Activated CD4-positive, alpha-beta T cell treated with anti-CD3 and anti-CD28 coated beads, Interleukin-2, amount 50 U/mL, for 16 hours (primary cell): ENCODE measurements at regions not wholly inside any gene's neighbourhood (a gene's known extent, or its start where the extent isn't known, plus 50 kb on each side); places are given as distances from the start of the nearest gene placed in this dataset.
"Not testable (repeated sequence)": the region's sequence is repeated elsewhere in the genome, so short reads cannot be mapped to it uniquely, and the experiment has no call there.

Experiments
- DNase-seq: peaks from one replicate; pipeline ENCODE4 v3.0.0-alpha.2; 2020

DNA sequence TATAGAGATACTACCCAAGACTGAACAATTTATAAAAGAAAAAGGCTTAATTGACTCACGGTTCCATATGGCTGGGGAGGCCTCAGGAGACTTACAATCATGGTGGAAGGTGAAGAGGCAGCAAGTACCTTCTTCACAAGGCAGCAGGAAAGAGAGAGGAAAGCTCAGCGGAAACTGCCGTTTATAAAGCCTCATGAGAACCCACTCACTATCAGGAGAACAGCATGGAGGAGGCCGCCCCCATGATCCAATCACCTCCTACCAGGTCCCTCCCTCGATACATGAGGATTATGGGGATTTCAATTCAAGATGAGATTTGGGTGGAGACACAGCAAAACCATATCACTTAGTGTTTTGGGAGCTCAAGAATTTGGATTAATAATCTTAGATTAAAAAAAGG lies 240.2 kb downstream of the UACA start:
- DNase-seq, result no peak

DNA sequence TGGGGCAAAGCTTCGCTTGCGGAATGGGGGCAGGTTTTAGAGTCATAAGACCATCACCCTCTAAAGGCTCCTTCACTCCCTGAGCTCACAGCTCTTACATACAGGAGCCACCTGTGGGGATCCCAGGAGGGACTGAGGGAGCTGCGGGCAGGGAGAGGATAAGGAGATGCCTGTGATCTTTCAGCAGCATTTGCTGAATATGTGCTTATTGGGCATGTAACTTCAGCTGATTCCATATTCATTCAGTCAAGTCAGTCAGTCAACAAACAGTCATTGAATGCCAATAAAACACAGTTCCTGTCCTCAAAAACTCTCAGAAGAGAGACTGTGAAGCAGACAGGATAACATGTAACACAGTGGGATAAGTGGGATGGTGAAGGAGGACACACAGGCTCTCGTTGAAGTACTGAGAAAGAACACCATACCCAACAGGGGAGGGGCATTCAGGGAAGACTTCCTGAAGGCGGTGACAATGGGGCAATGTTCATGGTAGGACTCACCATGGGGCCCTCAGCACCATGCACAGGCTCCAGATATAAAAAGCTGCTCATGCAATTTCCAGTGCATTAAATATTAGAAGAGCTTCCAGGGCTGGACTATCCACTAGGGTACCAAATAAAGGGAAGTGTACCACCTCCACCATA lies 240.9 kb downstream of the UACA start:
- DNase-seq, result no peak

DNA sequence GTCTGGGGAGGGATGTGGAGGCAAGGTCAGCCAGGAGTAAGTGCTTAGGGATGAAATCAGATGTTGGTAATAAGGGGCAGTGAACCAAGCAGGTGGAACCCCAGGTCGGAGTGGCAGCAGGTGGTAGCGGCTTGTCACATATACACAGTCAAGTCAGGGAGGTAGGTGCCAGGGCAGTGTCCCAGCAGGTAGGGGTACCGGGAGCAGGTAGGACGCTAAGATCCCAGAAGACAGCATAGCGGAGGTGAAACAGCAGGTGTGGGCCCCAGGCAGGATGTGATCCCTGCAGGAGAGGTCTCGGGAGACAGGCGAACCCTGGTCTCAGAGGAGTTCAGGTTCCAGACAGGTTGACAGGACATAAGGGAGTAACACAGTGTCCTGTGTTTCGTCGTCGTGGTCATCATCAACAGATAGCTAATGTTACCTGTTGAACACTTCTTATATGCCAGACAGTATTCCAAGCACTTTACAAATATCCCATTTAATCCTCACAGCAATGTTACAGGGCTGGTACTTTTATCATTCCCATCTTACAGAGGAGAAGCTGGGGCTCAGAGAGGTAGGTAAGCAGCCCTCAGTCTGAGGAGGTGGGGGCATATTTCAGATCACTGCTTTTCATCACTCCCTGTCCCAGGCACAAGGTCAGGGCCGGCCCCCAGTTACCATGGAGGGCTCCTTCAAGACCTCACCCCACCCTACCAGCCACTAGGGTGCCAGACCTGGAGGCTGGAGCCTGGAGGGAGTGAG lies 241.6 kb downstream of the UACA start:
- no peak for DNase-seq

DNA sequence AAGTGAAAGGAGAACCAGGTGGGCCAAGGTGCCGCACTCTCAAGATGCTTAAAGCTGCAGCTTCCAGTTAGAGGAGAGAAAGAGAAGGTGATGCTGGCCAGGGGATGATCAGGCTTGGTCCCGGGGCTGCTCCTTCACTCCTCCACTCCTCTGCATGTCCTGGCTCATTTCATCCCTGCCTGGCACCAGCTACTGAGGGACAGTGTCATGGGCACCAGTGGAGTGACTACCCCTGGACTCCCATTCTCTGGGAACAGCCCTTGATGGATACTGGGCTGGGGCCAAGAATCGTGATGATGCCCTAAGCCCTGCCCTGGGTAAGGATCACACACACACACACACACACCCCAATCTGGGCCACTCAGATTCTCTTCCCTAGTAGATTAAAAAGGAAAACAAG lies 243.7 kb downstream of the UACA start:
- DNase-seq, result no peak

DNA sequence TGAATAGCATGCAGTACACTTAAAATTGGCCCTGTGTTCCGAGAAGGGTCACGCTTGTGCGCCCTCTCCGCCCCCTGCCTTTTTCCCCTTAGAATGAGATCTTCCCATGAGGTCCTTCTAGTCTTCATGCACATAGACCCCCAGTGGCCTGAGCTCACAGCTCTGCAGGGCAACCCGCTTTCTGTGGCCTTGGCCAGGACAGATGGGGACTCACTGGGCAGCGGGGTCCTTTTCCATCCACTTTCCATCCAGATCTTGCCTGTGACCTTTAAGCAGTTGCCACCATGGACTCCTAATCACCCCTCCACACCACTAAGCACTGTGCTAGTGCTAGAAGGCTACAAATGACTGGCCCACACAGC lies 244.4 kb downstream of the UACA start:
- DNase-seq, result no peak

DNA sequence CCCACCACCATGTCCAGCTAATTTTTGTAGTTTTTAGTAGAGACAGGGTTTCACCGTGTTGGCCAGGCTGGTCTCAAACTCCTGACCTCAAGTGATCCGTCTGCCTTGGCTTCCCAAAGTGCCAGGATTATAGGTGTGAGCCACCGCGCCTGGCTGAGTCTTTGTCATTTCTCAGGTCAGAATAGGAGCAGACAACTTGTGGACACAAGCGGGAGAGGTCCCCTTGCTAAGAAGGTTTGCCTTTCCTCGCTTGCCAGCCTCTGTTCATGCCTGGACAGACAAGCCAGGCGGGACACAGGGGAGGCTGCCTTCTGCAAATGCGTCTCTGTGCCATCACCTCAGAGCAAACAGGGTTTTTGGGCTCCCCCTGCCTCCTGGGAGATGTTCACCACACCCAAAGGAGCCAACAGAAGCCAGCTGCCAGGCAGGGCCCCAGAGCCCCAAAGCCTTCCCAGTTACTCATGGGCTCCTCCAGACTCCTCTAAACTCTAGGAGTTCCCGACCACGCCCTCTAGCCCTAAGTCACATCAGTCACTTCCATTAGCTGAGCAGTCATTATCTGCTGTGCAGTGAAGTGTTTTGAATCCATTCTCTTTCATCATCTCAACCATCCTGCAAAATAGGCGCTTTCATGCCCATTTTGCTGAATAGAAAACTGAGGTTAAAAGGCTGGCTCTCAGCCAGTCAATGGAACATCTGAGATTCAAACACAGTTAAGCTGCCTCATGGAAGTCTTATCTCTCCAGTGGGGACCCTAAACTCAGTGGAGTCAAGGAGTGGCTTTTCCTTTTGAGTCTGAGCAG lies 245.0 kb downstream of the UACA start:
- no peak for DNase-seq

DNA sequence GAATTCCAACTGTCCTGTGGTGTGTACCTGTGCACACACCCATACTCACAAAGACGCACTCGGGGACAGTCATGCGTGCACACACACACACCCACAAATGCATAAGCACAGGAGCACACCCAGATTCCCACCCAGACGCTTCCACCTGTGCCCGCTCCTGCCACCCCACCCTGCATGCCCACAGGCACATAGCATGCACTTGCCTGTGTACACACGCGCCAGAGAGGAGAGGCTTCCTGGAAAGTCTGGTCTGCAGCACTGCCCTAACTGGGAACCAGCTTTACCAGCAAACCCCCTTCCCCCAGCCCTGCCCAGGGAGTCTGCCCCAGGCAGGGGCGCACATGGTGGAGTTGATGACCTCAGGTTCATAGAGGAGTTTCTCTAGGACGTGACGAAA lies 246.2 kb downstream of the UACA start:
- DNase-seq, result no peak

DNA sequence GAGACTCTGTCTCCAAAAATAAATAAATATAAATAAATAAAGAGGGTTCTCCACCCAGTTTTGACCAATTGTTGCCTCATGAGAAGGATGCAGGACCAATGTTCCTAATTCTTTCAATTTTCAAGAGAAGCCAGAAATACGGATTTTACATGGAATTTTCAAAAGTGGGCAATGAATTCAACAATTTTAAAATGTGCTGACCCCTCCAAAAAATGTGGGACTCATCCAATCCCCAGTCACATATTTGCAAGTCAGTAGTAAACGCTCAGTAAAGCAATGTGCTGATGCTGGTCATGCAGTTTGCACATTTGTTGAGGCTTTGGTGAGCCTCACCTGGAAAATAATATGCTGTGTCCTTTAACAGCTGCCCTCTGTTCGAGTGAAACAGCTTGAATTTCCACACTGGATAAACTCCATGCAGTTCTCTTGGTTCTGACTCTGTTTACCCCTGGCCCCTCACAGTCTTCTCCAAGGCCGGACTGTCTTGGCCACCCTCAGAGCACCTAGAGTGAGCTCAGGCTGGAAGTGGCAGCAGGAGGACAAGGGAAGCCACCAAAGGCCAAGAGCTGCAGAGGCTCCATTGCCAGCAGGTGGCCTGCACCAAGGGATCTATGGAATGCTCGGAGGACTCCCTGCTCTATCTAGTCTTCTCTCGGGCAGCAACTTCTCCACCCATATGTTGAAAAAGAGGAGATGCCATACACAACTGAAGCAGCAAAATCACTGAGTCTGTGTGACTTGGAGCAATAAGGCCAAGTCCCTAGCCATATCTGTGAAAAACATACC lies 246.8 kb downstream of the UACA start:
- DNase-seq, result no peak

DNA sequence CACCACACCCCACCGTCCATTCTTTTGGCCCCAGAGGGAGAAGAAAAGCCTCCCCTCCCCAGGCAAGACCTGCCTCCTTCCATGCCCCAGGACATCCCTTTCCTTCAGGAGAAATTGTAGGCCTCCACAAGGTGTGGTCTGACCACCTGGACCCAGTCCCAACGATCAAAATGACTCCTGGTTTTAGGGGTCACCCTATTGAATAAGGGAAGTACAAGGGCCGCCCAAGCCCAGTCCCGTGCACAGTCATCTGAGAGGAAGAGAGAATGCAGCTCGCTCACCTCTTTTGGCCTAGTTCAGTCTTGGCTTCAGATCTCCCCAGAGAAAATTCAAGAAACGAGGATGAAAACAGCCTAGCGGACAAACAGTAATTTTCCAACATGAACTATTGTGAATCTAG lies 249.1 kb downstream of the UACA start:
- no peak for DNase-seq

DNA sequence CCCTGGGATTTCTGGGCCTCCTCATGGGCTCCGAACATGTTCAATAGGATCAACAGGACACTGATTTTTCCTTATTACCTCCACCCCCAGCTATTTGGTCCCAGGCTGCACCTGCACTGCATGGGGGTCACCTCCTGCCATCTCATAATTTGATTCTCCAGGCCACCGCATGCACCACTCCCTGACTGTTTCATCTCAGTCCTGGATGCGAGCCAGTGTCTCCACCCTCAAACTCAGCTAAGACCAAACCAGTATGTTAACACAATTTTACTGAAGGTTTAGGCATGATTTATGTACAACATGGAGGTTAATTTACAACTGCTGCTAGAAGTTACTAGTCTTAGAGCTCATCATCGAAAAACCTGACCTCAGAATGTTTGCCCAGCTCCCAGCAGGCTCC lies 249.5 kb downstream of the UACA start:
- DNase-seq, result no peak

DNA sequence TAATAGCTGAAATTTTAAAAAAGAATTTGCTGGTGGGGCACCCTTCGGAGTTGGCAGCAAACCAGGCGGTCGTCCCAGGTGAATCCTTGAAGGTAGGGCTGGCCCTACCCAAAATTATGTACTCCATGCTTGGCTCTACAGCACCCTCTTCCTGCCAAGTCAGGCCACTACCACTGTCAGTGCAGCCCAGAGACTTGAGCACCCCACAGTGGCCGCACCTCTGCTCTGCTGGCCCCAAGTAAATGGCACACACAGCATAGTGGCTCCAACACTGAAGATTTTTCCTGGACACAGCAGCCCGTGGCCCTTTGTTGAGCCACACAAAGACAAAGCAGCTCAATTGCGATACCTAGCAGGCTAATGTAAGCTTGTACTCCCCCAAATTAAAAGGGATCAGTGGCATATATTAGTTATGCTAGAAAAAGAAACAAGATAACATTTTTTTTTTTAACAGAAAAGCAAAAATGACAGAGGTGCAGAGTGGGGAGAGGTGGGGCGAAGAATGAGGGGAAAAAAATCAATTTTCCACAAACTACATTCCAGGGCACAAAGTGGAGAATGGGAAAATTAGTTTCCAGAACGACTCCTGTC lies 250.5 kb downstream of the UACA start:
- DNase-seq, result peak; percentile 75

DNA sequence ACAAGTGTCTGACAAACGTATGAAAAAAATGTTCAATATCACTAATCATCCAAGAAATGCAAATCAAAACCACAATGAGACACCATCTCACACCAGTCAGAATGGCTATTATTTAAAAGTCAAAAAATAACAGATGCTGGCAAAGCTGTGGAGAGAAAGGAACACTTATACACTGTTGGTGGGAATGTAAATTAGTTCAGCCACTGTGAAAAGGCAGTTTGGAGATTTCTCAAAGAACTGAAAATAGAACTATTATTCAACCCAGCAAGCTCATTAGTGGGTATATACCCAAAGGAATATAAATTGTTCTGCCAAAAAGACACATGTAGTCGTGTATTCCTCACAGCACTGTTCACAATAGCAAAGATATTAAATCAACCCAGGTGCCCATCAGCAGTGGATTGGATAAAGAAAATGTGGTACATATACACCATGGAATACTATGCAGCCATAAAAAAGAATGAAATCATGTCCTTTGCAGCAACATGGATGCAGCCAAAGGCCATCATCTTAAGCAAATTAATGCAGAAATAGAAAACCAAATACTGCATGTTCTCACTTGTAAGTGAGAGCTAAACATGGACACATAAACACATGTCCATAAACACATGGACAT lies 251.3 kb downstream of the UACA start:
- not testable (repeated sequence) for DNase-seq

DNA sequence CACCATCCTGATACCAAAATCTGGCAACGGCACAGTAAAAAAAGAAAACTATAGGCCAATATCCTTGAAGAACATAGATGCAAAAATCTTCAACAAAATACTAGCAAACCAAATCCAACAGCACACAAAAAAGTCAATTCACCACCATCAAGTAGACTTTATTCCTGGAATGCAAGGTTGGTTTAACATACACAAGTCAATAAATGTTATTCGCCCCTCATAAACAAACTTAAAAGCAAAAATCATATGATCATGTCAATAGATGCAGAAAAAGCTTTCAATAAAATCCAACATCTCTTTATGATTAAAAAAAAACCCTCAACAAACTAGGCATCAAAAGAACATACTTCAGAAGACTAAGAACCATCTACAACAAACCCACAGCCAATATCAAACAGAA lies 252.9 kb downstream of the UACA start:
- DNase-seq, result no peak

DNA sequence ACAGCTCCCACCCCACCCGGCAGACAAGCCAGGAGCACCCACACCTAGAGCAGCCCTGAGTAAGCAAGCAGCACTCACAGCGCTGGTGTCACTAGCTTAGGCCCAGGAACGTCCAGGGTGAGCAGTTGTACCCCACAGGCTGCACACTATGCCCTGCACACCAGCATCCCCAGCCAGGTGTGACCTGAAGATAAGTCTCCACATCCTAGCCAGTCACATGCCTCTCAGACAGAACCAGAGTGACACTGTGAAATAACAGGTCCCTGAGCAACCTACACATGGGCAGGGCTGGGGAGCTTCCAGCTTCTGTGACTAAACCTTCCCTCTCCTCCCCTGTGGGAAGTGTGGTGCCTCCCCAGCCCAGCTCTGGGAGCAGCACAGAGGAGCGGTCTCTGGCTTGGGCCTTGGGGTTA lies 253.6 kb downstream of the UACA start:
- DNase-seq, result no peak

DNA sequence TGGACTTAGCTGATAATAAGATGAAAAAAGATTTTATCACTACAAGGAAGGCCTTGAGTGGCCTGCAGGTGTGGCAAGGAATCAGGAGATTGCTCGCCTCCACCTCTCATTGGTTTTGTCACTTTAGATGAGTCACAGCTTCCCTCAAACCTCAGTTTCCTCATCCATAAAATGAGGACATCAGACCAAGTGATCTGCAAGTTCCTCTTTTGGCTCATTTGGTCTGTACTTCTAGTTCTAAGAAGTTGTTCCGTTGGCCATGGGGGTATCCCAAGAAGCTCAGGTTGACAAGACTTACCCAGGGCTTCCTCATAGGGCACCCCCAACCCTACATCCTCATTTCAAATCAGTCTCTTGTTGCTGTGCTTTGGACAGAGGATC lies 254.1 kb downstream of the UACA start:
- peak; percentile 69 for DNase-seq

DNA sequence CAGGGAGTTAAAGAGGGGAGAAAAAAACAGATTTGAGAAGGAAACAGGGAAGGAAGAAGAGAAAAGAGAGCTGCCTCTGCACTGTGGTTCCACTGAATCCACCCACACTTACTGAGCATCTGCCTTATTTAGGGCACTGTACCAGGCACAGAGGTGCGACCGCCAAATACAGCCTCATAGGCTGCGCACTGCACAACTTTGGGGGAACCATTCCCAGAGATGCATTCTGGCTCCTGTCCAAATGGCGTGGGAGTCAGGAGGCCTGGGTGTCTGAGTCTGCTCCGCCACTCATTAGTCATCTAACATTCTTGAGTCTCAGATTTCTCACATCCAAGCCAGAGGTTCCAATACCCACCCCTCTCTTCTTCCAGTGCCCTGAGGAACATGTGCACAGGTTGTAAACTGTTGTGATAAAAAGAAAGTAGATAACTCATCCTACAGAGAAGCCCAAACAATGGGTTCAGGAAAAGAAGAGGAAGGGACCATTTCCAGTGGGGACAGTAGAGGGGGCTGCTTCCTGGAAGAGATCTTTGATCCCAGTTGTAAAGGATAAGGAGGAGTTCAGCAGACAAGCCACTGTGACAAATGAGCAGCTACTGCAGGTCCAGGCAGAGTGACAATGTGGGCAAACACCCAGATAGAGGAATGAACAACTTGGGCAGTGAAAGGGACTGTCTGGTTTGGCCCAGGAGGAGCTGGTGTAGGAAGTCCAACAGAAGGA lies 254.6 kb downstream of the UACA start:
- DNase-seq, result no peak

DNA sequence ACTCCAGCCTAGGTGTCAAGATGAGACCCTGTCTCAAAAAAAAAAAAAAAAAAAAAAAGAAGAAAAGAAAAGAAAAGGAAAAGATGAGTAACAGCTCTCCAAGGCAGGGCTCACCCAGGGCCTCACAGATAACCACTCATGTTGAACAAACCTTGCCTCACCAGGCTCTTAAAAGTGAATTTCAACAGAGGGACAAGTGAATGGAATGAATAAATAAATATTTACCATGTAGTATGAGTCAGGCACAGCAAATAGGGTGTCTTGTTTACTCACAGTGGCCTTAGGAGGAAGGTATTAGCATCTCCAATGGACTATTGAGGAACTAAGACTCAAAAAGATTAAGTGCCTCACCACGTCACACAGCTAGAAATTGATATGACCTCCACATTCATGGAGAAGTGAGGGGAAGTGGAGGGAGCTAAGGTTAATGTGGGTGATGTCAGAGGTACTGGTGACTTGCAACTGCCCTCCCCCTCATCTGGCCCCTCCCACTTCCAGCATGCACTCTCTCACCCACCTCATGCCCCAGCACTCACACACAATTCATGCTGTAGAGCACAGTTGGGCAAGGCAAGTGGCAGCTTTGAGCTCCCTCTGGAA lies 255.5 kb downstream of the UACA start:
- no peak for DNase-seq

DNA sequence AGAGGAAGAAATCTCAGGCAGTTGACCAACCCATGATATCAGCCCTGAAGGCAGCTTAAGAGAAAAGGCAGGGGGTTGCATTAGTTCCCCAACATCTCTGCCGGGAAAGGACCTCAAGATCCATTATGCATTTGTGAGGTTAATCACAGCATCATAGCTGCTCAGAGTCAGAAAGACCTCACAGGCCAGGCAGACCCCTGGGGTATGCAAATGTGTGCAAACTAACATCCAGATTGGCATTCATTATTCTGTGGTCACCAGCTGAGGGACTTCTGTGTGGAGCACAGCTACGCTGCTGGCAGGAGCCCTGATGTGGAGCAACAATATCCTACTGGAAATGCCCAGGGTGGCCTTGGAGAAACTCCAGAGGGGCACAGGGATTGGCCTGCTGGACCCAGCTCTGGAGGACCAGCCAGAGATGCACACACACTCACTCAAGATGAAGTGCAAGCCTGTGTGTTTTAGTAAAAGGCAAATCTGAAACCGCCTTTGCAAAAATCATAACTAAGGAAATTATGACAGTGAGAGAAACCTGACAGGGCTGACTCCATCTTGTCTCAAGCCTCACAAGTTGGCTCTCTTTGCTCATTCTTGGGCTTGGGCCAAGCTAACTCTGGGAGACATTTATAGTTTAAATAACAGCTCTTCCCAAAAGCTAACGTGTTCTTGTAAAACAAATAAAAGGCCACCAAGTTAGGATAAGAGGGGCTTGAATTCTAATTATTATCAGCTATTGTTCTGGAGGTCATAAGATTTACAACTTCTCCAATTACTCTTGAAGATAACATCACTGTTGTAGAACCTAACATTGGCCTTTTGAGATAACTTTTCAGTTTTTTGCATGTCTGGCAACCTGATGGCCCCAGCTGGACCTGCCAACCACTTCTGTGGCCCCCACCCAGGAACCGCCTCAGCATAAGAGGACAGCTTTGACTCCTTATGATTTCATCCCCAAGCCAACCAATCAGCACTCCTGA lies 257.1 kb downstream of the UACA start:
- DNase-seq, result no peak

DNA sequence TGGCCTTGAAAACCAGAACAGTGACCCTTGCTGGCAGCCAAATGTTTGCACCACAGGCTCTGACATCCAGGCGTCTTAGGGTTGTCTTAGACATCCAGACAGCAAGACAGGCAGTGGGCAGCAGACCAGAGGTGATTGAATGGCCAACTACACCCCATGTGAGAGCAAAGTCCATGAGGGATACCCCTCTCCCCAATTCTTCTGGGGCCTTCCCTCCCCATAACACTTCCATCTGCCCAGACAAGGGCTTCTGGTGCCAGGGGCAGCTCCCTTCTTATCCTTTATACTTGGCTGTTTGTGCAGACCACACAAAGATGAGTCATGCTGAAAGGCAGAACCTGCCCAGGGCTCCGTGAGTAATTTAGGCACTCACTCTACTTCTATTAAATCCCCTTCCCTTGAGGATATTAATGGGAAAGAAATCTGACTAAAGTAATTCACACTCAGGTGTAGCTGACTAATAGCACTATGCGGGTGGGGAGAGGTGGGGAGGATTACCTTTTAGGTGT lies 257.9 kb downstream of the UACA start:
- DNase-seq, result peak; percentile 61

DNA sequence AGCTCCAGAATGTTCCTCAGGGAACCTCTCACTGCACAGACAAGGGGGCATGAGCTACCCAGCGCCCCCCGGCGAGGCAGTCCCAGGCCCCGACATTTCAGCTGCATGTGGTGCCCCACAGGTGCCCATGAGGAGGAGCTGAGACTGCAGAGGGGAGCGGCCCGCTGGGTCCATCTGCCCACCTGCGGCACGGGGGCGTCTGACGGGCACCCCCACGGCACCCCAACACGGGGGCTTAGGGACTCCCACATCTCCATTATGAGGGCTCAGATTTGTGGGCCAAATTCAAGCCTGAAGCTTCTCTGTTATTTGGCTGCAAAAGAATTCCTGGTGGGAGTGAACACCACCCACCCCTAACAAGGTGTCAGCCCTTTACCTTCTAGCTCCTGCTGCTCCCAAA lies 258.4 kb downstream of the UACA start:
- no peak for DNase-seq
